NCI-H1105 (cell line): ENCODE measurements at regions not wholly inside any gene's neighbourhood (a gene's known extent, or its start where the extent isn't known, plus 50 kb on each side); places are given as distances from the start of the nearest gene placed in this dataset.
"Not testable (repeated sequence)": the region's sequence is repeated elsewhere in the genome, so short reads cannot be mapped to it uniquely, and the experiment has no call there.

Source experiments
- DNase-seq: peaks from one replicate; lab custom pipeline; 2025; lab: John Stamatoyannopoulos, UW

DNA sequence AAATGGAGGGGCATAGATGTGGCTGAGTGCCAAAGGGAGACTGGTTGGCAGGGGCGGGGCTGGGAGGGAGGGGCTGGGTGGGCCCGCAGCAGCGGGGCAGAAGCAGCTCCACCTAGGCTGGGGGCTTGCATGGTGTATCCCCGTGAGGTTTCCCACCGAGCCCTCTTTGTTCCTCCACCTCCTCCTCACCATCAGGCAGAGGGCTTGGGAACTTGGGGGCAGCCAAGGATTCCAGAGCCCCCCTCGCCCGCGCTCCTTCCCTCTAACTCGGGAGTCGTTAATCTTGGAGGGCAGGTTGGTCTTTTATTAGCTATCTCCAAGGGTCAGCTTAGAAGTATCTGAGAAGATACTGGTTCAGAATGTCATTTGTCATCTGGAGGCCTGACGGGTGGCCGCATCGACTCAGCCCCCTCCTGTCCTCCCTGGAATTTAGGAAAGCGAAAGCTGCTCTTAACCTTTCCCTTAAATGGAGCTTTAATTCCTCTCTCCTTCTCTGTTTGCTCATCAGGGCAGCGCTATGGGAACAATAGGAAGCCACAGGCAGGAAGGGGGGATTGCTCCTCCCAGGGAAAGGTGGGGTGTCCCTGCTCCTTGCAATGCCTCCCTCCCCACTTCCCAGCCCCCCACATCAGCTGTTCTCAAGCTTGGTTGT lies 274.3 kb upstream of the XYLT1 start:
- no peak for DNase-seq

DNA sequence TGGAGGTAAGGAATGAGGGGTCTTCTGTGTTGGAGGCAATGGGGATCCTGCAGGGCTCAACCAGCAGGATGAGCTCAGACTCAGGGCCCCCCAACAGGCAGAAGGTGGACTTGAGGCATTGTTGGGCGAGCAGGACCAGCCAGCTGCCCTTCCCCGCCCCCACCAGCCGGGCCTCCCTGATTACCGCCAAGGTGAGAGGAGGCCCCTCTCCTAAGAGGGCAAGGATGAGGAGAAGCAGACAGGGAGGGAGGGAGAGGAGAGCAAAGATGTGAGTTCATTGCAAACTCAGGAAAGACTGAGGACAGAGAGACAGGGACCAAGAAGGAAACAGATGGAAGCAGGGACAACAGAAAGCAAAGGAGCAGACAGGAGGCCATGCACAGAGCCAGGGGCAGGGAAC lies 272.8 kb upstream of the XYLT1 start:
- no peak for DNase-seq

DNA sequence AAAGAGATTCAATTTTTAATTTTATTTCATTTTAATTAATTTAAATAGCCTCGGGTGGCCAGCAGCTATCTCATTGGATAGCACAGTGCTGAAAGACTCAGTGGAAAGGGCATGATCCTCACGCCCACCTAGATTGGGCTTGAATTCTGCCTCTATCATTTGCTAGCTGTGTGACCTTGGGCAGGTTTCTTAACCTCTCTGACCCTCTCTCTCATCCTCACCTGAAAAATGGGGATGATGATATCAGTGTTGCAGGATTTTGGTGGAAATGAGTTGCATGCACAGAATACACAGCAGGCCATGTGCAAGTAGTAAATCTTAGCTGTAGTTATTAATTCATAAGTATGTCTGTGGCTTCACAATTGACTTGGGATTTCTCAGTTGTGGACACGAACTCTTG lies 272.4 kb upstream of the XYLT1 start:
- DNase-seq: no peak

DNA sequence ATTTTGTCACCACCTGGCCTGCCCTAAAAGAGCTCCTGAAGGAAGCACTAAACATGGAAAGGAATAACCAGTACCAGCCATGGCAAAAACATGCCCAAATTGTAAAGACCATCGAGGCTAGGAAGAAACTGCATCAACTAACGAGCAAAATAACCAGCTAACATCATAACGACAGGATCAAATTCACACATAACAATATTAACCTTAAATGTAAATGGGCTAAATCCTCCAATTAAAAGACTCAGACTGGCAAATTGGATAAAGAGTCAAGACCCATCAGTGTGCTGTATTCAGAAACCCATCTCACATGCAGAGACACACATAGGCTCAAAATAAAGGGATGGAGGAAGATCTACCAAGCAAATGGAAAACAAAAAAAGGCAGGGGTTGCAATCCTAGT lies 264.3 kb upstream of the XYLT1 start:
- not testable (repeated sequence) for DNase-seq

DNA sequence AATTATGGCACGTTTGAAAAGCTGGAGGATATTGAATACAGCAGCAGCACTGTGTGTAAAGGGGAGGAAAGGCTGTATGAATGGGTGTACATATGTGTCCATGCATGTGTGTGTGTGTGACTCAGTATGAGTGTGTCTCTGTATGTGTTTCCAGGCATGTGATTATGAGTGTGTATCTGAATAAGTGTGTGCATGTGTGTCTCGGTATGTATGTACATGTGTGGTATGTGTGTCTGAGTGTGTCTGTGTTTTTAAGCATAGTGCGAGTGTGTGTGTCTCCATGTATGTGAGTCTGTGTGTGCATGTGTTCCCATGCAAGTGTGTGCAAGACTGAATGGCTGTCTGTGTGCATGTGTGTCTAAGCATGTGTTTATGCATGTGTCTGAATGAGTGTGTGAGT lies 259.1 kb upstream of the XYLT1 start:
- DNase-seq: no peak

DNA sequence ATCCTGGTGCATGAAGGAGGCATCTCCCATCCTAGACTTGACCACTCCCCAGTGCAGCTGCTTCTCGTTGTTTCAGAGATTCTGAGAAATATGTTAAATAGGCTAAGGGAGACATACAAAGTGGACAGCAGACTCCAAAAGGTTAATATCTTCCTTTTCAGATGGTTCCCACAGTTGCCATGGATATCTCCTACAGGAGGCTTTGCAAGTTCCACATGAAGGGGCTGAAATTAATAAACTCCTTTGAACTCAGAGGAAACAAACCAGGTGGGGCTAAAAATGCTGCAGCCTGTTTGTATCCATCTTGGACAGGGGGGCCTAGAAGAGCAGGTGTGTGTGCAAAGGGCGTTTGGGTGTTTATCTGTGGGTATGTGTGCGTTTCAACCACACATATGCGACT lies 257.4 kb upstream of the XYLT1 start:
- no peak for DNase-seq

DNA sequence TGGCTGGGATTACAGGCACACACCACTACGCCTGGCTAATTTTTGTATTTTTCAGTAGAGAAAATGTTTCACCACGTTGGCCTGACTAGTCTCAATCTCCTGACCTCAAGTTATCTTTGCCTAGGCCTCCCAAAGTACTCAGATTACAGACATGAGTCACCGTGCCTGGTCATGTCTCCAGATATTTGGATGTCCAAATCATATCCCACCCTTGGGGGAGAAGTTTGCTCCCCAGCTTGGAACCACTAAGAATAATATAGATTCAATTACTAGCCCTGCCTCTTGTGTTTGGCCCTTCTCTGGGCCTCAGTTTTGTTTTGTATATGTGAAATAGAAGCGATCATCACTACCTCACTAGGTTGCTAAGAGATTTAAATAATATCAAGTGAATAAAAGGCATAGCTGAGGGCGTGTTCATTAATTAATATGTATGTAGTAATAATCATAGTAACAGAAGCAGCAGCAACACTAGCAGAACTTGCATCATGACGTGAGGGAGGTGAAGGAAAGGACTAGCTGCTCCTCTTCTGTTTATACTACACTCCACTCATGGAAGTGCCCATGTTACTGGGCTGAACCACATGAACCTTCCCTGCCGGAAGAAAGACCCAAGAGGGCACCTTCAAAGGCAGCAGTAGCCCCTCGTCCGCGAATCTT lies 253.6 kb upstream of the XYLT1 start:
- DNase-seq: no peak

DNA sequence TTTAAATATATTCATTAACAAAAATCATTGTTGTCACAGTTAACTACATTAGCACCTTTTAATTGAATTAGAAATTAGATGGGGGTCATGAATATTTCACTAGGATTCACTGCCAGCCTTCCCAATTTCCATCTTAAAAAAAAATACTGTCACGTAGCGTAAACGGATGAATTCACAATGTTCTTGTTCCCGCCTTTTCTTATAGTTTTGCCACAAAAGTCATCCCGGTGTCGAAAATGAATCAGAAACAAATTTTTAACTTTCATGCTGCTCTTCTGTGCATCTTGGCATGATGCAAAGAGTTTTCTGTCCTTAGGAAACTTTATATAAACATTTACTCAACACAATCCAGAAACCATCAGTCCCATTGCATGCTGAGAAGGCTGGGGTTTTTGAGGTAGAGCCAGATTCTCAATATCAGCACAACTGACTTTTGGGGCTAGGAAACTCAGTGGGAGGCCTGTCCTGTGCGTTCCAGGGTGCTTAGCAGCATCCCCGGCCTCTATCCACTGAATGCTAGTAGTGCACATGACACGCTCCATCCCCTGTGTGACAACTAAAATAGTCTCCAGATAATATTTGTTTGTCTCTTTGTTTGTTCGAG lies 252.9 kb upstream of the XYLT1 start:
- DNase-seq: no peak

DNA sequence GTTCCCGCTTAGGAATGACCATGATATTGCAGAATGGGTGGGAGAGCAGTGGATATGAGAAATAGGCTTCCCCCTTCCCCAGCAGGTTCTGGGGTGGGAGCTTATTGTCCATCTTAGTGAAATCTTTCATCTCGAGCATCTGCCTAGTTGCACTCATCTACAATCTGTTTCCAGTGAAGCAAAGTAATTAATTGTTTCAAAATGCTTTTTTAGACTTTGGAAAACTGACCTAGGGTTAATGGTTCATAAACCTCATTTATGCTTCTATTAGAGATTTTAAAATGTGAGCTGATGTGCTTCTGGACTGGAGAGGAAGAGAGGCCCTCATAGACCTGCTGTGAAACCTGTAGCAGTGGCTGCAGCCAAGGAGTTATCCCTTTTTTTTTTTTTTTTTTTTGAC lies 247.7 kb upstream of the XYLT1 start:
- DNase-seq: no peak

DNA sequence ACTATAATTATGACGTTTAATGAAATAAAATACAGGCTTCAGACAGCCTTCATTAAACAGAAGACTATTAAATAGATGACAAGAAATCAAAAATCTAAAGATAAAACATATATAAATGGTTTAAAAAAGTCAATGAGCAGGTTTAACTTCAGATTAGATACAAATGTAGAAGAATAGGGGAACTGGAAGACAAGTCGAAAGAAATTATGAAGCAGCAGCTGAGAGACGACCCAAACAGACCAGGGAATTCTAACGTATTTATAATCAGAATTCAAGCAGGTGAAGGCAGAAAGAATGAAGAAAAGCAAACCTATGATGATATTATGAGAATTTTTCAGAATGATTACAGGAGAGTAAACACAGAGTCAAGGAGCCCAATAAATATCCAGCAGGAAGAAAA lies 235.1 kb upstream of the XYLT1 start:
- DNase-seq: no peak

DNA sequence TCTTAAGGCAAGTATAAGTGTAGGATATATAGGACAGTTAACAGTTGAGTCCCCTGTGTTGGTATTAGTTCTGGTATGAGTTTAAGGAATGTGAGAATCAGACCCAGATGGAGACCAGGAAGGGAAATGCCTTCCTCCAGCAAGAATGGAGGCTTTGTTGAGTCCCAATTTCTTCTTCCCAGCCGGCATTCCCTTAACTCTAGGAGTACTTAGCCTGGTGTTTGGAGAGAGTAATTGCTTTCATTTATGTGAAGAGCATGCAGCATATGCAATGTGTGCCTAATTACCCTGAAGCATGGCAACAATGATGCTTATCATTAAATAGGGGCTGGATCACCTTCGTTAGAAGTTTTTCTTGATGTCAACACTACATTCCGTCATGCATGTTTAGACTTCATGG lies 225.9 kb upstream of the XYLT1 start:
- DNase-seq: no peak

DNA sequence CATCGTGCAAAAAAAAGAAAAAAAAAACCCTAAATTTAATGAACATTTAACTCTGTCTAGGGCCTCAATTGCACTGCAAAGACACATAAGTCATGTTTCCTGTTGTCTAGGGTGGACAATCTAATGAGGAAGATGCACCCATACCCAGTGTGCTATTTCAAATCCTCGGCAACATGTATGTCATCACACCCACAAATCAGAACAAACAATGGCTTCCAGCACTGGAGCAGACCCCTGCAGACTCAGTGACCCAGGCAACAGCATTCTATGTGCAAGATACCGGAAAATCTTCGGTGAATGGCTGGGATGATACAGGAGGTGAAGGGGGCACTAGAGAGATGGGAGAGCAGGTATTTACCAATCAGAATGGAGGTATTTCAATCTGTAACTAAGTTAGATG lies 221.7 kb upstream of the XYLT1 start:
- DNase-seq: no peak

DNA sequence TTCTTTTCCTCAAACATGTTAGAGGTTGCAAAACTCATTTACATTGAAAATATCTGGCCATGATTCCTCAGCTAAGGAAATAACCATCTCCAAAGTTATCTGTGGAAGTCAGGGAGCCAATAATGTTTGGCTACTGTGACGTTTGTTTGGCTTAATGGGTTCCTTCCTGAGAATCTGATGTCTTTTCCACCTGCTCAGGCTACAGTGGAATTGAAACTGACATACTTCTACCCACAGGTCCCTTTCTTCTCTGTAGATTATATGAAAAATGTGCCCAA lies 221.1 kb upstream of the XYLT1 start:
- DNase-seq: no peak

DNA sequence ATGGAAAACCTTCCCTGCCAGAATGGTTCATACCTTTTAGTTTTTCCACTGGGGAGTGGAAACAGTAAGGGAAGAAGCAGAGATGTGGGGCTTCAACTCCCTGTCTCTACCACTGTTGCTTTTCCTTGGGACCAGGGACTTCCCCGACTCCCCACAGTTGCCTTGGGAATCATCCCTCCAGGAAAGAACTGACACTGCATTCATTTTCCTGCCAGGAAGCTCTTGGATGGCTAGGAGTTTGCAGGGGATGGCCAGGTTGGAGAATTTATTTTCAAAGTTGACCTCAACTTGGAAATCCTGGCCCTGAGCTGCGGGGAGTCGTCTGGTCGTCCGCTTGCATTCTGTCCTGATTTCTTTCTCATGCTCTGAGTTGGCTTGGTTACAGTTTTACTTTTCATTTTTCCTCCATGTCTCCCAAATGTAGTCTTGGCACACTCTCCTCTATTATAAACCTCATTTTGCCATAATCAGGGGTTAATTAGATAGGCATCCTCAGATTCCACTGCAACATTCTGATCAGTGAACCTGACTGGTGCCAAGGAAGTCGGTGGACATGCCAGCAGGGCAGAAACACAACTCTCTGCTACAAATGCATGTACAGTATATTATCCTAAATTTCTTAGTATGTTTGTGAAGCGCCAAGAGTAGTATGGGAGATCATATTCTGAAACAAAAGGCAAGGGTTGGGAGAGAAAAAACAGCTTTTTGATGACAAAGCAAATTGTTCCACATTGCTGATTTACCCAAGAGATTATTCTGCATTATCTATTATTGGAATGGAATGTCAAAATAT lies 220.5 kb upstream of the XYLT1 start:
- no peak for DNase-seq

DNA sequence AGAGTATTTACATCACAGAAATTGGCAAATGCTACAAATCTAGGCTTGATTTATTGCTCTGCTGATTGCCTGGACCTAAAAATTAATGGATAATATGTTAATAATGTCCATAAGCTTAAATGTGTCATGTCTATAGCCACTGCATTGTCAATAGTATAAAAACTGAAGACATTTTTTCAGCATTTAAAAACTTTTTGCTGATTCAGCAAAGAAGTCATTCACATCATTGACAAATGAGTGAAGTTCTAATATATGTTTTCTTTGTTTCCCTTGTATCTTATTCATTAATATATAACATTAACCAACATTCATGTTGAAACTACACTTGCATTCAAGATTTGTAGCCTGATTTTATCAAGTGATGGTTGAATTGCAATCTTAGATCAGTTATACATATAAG lies 214.7 kb upstream of the XYLT1 start:
- no peak for DNase-seq

DNA sequence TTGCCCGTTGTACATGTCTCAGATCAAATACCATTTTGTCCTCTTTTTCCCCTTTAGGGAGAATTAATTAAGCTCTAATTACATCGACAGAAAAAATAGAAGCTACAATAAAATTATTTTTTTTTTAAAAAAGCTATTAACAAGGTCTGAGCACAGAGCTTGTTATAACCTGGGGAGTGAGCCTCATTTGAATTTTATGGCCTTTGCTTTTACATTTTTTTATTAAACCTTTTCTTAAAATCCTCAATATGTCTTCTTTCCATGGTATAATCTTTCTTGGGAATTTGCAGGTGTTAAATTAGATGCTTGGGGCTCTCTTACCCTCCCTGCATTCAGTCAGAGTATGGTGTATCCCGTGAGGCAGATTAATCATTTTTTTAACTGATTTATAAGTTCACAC lies 212.5 kb upstream of the XYLT1 start:
- DNase-seq: no peak

DNA sequence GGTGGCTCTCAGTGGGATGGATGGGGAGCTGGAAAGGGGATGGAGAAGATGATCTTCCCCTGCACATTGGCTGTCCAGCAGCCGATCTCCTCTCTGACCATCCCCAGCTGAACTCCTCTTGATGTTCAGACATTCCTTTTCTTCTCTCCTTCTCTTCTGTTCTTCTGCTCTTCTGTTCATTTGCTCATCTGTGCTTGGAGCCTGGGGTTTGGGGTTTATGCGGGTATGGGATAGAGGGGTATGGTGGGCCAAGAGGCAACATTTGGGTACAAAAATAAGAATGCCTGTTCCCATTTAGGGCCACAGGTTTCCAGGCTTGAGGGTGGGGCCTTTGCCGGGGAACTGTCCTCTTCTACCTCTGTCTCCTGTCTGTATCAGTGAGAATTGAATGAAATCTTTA lies 205.4 kb upstream of the XYLT1 start:
- DNase-seq: no peak

DNA sequence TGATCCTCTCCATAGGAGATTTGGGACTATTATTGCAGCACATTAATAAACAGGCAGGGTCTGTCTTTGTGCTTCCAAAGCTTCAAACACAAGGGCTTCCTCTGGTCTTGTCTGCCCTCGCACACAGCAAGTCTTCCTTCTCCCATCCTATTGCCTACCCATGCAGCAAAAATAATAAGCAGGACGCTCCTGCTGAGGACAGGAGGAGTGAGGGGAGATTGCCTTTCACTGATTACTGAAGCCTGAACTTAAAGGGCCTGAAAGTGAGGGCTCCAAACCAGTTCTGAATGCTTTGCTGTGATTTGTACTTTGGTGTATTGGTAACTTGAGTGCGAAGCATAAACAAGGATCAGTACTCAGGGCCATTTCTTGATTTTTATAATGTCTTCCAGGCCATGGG lies 197.6 kb upstream of the XYLT1 start:
- DNase-seq: no peak

DNA sequence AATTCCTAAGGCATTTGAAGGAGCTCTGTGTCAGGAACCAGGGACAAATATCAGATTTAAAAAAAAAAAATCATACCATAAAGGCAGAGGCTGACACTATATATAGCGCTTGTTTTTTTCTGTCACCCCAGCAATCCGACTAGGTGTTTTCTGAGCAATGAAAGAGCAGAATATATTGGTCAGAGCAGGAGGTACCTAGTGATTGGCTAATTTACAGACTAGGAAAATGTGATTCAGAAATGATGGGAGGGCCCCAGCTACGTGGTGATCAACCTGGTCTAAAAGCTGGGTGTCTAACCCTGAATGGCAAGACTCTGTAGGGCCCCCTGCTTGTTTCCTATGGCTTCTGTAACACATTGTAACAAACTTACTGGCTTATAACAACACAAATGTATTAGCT lies 195.5 kb upstream of the XYLT1 start:
- no peak for DNase-seq

DNA sequence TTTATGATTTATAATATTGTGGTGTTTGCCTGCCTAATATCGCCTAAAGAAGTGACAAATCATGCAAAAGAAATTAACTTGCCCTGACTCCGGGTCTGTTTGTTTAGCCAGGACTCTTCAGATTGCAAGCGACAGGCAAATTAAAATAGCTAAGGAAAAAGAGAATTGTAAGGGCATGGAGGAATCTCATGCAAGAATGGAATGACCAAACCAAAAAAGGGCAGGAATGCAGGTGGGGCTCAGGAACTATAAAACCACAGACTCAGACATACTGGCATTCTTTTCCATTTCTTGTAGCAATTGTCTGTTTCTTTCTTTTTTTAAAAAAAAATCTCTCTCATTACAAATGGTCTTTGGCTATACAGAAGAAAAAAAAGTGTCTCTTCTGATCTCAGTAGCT lies 188.1 kb upstream of the XYLT1 start:
- no peak for DNase-seq

DNA sequence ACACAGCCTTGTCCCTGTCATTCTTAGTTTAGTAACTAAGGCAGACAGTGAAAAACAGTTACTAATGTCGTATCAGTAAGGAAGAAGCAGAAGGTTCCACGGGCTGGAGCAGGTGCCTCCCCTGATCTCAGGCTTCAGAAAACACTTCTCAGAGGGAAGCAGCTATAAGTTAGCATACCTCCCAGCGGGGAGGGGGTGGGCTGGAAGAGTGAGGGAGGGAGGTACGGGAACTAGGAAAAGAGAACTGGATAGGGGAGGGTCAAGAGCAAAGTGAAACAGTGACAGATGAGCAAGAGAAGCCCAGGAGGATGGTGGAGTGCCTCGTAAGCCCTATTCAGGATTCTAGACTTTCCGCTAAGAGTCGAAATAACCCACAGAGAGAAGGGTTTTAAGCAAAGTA lies 186.3 kb upstream of the XYLT1 start:
- no peak for DNase-seq

DNA sequence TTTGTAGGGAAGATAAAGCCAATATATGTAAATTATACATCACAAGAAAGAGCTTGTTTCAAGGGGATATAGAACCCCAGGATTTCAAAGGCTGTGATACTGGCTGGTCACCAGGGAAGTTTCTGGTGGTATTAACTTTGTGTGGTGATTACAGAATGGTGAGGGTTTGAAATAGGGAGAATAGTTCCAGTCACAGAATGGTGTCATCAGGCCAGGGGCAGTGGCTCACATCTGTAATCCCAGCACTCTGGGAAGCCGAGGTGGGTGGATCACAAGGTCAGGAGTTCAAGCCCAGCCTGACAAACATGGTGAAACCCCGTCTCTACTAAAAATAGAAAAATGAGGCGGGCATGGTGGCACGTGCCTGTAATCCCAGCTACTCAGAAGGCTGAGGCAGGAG lies 183.8 kb upstream of the XYLT1 start:
- DNase-seq: no peak

DNA sequence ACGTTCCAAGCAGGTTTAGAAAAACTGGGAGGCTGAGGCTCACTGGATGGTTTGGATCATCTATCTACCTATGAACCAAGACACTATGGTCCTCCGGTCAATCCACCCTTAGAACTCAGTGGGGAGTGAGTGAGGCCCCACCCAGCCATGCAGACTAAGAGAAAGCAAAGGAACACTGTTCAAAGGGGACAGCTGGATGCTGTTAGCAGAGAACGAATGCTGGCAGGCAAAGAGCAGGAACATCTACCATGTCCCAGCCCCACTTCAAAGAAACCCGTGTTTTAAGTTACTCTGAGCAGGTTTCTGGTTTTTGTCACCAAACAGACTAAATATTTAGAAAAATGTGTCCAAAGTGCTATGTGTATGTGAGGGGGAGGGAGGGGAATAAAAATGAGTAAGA lies 183.4 kb upstream of the XYLT1 start:
- DNase-seq: no peak
